ENCODE measurements at regions not wholly inside any gene's neighbourhood (a gene's known extent, or its start where the extent isn't known, plus 50 kb on each side); places are given as distances from the start of the nearest gene placed in this dataset.

DNA sequence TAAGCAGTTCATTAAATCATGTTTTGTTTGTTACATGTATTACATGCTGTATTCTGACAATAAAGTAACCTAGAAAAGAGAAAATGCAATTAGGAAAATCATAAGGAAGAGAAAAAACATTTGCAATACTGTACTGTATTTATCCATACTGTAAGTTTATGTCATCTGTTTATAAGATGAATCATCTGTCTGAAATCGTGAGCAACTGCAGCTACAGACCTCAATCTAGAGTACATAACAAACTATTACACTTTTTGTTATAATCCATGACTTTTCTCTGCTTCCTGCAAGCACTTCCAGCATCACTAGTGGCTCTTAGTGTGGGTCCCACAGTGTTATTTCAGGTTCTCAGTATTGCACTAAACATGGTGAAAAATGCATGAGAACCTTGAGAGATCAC, 144.4 kb upstream of the NR4A3 start:
- no peak overlapping the region for H3K4me3 ChIP-seq (ENCODE audit: low read depth, low read length)
- TF ChIP-seq, protein P1, sequence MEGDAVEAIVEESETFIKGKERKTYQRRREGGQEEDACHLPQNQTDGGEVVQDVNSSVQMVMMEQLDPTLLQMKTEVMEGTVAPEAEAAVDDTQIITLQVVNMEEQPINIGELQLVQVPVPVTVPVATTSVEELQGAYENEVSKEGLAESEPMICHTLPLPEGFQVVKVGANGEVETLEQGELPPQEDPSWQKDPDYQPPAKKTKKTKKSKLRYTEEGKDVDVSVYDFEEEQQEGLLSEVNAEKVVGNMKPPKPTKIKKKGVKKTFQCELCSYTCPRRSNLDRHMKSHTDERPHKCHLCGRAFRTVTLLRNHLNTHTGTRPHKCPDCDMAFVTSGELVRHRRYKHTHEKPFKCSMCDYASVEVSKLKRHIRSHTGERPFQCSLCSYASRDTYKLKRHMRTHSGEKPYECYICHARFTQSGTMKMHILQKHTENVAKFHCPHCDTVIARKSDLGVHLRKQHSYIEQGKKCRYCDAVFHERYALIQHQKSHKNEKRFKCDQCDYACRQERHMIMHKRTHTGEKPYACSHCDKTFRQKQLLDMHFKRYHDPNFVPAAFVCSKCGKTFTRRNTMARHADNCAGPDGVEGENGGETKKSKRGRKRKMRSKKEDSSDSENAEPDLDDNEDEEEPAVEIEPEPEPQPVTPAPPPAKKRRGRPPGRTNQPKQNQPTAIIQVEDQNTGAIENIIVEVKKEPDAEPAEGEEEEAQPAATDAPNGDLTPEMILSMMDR (IDR thresholded peaks at IDR 0.05; ENCODE audit: insufficient read depth, low read length, severe bottlenecking), result no peak
- no peaks in the 10 kb centered on the region for H3K36me3 ChIP-seq (ENCODE audit: control insufficient read depth, insufficient read depth, low read length)
- no peak for FAIRE-seq
- no peaks in the 10 kb centered on the region for H3K27me3 ChIP-seq (ENCODE audit: control insufficient read depth, insufficient read depth, low read length)
- DNase-seq (ENCODE audit: low read depth), result peak; percentile 52

DNA sequence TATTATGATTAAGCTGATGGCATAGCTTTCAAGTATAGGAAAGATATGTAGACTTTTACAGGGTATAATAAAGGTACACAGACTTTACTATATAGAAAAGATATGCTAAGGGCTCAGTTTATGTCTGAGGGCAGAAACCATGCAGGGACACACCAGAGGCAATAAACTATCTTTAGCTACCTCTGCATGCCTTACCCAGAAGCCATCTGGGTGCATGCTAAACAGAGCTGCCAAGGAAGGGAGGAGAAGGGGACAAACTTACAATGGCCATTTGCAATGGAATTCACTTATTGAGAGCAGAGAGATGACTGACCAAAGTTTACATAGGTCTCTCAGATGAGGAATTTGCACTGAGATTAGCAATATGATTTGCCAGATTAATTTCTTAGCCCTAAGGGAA, 143.1 kb upstream of the NR4A3 start:
- Histone ChIP-seq H3K27me3 (ENCODE audit: control insufficient read depth, insufficient read depth, low read length) (no peaks in the 10 kb centered on the region), H3K4me3 (ENCODE audit: low read depth, low read length) (no peak overlapping the region), H3K36me3 (ENCODE audit: control insufficient read depth, insufficient read depth, low read length) (no peaks in the 10 kb centered on the region)
- TF ChIP-seq, protein P1 (IDR thresholded peaks at IDR 0.05; ENCODE audit: insufficient read depth, low read length, severe bottlenecking), result no peak
- FAIRE-seq (no peak), DNase-seq (ENCODE audit: low read depth) (no peak)

DNA sequence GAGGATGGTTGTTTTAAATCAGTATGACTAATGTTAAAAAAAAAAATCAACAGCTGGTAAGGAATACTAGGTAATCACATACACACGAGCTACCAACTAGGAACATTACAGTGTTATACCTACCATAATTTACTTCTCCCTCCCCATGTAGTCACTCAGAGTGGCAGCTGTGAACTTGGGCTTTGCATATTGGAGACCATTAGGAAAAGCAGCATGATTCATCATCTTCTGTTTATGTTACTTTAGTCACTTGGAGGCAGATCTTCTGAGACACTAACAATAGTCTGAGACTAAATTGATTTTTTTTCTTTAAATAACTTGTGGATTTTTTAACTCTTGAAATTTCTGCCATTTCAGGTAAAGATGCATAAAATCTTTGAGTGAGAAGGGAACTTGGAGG, 141.5 kb upstream of the NR4A3 start:
- TF ChIP-seq, protein P1 (IDR thresholded peaks at IDR 0.05; ENCODE audit: insufficient read depth, low read length, severe bottlenecking), result no peak
- H3K36me3 ChIP-seq (ENCODE audit: control insufficient read depth, insufficient read depth, low read length), result no peaks in the 10 kb centered on the region
- DNase-seq (ENCODE audit: low read depth) (peak; percentile 56), FAIRE-seq (no peak)
- H3K27me3 ChIP-seq (ENCODE audit: control insufficient read depth, insufficient read depth, low read length), result no peaks in the 10 kb centered on the region
- no peak overlapping the region for H3K4me3 ChIP-seq (ENCODE audit: low read depth, low read length)

DNA sequence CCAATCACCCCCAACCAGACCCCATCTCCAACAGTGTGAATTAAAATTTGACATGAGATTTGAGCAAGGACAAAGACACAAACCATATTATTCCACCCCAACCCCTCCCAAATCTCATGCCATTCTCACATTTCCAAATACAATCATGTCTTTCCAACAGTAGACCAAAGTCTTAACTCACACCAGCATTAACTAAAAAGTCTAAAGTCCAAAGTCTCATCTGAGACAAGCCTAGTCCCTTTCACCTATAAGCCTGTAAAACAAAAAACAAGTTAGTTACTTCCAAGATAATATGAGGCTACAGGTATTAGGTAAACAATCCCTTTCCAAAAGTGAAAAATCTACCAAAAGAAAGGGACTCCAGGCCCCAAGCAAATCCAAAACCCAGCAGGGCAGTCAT, 140.6 kb upstream of the NR4A3 start:
- H3K27me3 ChIP-seq (ENCODE audit: control insufficient read depth, insufficient read depth, low read length), result no peaks in the 10 kb centered on the region
- DNase-seq (ENCODE audit: low read depth) (no peak), FAIRE-seq (no peak)
- no peaks in the 10 kb centered on the region for H3K36me3 ChIP-seq (ENCODE audit: control insufficient read depth, insufficient read depth, low read length)
- no peak overlapping the region for H3K4me3 ChIP-seq (ENCODE audit: low read depth, low read length)
- TF ChIP-seq, protein P1 (IDR thresholded peaks at IDR 0.05; ENCODE audit: insufficient read depth, low read length, severe bottlenecking), result no peak

DNA sequence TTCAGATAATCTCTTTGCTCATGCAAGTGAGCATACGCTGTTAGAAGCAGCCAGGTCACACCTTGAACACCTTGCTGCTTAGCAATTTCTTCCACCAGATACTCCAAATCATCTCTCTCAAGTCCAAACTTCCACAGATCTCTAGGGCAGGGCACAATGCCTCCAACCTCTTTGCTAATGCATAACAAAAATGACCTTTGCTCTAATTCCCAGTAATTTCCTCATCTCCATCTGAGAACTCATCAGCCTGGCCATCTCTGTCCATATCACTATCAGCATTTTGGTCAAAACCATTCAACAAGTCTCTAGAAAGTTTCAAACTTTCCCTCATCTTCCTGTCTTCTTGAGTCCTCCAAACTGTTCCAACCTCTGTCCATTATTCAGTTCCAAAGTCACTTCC, 139.3 kb upstream of the NR4A3 start:
- TF ChIP-seq, protein P1 (IDR thresholded peaks at IDR 0.05; ENCODE audit: insufficient read depth, low read length, severe bottlenecking), result no peak
- H3K4me3 ChIP-seq (ENCODE audit: low read depth, low read length), result no peak overlapping the region
- DNase-seq (ENCODE audit: low read depth) (no peak), FAIRE-seq (no peak)
- H3K27me3 ChIP-seq (ENCODE audit: control insufficient read depth, insufficient read depth, low read length), result no peaks in the 10 kb centered on the region
- H3K36me3 ChIP-seq (ENCODE audit: control insufficient read depth, insufficient read depth, low read length), result no peaks in the 10 kb centered on the region

DNA sequence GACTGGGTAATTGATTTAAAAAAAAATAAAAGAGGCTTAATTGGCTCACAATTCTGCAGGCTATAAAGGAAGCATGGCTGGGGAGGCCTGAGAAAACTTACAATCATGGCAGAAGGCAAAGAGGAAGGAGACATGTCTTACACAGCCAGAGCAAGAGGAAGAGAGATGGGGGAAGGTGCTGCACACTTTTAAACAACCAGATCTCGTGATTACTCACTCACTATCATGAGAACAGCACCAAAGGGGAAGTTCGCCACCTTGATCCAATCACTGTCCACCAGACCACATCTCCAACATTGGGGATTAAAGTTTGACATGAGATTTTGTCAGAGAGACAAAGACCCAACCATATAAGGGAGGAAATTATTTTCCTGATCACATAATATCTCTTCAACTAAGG, 138.8 kb upstream of the NR4A3 start:
- Histone ChIP-seq H3K27me3 (ENCODE audit: control insufficient read depth, insufficient read depth, low read length) (no peaks in the 10 kb centered on the region), H3K4me3 (ENCODE audit: low read depth, low read length) (no peak overlapping the region), H3K36me3 (ENCODE audit: control insufficient read depth, insufficient read depth, low read length) (no peaks in the 10 kb centered on the region)
- DNase-seq (ENCODE audit: low read depth) (no peak), FAIRE-seq (no peak)
- TF ChIP-seq, protein P1 (IDR thresholded peaks at IDR 0.05; ENCODE audit: insufficient read depth, low read length, severe bottlenecking), result no peak

Data from bronchial epithelial cell (primary cell).